ENCODE measurements at regions not wholly inside any gene's neighbourhood (a gene's known extent, or its start where the extent isn't known, plus 50 kb on each side); places are given as distances from the start of the nearest gene placed in this dataset.

GRCh38 chr3:80000022-80000421 is 232.2 kb upstream of the ROBO1 start:
- no peak for TF ChIP-seq CTCF (IDR thresholded peaks at IDR 0.05)
- no peak for TF ChIP-seq EP300 (IDR thresholded peaks at IDR 0.05)
- no peak for TF ChIP-seq POLR2A (IDR thresholded peaks at IDR 0.05)

Data from suprapubic skin (tissue), 3 donors.